Activated naive CD4-positive, alpha-beta T cell treated with anti-CD3 and anti-CD28 coated beads for 36 hours (primary cell): ENCODE measurements at regions not wholly inside any gene's neighbourhood (a gene's known extent, or its start where the extent isn't known, plus 50 kb on each side); places are given as distances from the start of the nearest gene placed in this dataset.
"Not testable (repeated sequence)": the region's sequence is repeated elsewhere in the genome, so short reads cannot be mapped to it uniquely, and the experiment has no call there.

Source experiments
- CTCF ChIA-PET: fragments of 350-600 bp; sonication (Branson Sonifier 250); formaldehyde crosslinking; loops from one replicate; lab custom pipeline; 2021; ENCODE audit warnings: antibody characterized with exemption; lab: Charles Lee
- DNase-seq: peaks from one replicate; pipeline ENCODE4 v3.0.0-alpha.2; 2020
- H3K27ac Mint-ChIP-seq: one replicate; pipeline ENCODE4 v1.8.0; 2021; ENCODE audit warnings: mild to moderate bottlenecking, mixed read lengths
- H3K27me3 Mint-ChIP-seq: one replicate; pipeline ENCODE4 v1.8.0; 2021; ENCODE audit warnings: low read depth, mixed read lengths
- H3K36me3 Mint-ChIP-seq: one replicate; pipeline ENCODE4 v1.8.0; 2021; ENCODE audit warnings: low read depth, mixed read lengths
- H3K4me1 Mint-ChIP-seq: one replicate; pipeline ENCODE4 v1.8.0; 2021; ENCODE audit warnings: low read depth, mixed read lengths
- H3K4me3 Mint-ChIP-seq: one replicate; pipeline ENCODE4 v1.8.0; 2021; ENCODE audit warnings: mild to moderate bottlenecking, moderate library complexity, mixed read lengths
- H3K9me3 Mint-ChIP-seq: one replicate; pipeline ENCODE4 v1.8.0; 2021; ENCODE audit warnings: mixed read lengths
- intact Hi-C: fragments of 100-400 bp; cut with micrococcal nuclease; formaldehyde crosslinking; loops from one replicate; pipeline ENCODE4 v1.15.1; 2023

- Mint-ChIP-seq H3K4me3 (no peak overlapping the region), H3K4me1 (no peaks in the 10 kb centered on the region), H3K9me3 (no peaks in the 10 kb centered on the region), H3K36me3 (no peaks in the 10 kb centered on the region), H3K27me3 (peaks cover 17% of the 10 kb centered on the region), H3K27ac (no peak overlapping the region)
- CTCF ChIA-PET: interaction anchor here (1.0 kb wide), 1 partner anchor 11 kb away, joined by 4 read pairs; no protein-coding TSS in a partner anchor
- intact Hi-C loops: no loop called here
- DNase-seq: no peak
Measured at GRCh38 chr7:113200281-113200680, 81.9 kb upstream of the SMIM30 start.

DNA sequence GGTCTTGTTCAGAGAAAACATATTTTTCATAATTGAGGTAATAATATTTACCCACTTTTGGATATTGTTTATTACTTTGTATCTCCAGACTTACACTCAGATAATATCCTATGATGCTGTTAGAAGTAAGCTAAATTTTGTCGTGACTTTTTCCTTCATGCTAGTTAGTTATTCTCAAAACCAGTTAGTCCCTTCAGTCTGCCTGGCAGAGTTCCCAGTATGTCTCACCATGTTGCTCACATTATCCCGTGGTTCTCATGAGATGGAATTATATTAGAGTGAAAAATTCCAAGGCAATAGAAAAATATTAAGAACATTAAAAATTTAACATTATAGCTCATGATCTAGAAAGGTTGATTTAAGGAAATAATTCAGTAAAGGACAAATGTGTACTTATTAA lies 81.5 kb upstream of the SMIM30 start:
- CTCF ChIA-PET: interaction anchor here (1.0 kb wide), 1 partner anchor 10 kb away, joined by 4 read pairs; no protein-coding TSS in a partner anchor
- Mint-ChIP-seq H3K27ac (no peak overlapping the region), H3K27me3 (peaks cover 15% of the 10 kb centered on the region), H3K9me3 (no peaks in the 10 kb centered on the region), H3K36me3 (no peaks in the 10 kb centered on the region), H3K4me1 (no peaks in the 10 kb centered on the region), H3K4me3 (no peak overlapping the region)
- intact Hi-C loops: no loop called here
- DNase-seq: no peak

DNA sequence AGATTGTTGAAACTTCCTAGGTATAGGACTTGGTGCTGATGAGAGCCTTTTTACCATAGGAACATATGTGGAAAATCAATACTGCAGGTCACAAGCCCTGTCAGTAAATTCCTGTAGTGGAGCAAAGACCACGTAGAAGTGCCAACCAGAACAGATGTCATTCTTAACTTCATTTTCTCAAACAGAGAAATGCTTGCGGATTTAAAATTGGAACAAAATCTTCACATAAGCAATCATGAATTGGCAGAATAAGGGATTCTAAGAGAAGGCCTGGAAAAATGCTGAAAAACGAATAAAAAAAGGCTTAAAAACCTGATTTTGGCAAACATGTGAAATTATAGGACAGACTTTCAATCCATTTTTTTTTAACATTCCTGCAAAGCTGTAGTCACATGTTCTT lies 80.8 kb upstream of the SMIM30 start:
- intact Hi-C loops: no loop called here
- Mint-ChIP-seq H3K27me3 (peaks cover 15% of the 10 kb centered on the region), H3K27ac (no peak overlapping the region), H3K9me3 (no peaks in the 10 kb centered on the region), H3K4me3 (no peak overlapping the region), H3K36me3 (no peaks in the 10 kb centered on the region), H3K4me1 (no peaks in the 10 kb centered on the region)
- CTCF ChIA-PET: interaction anchor here (1.0 kb wide), 1 partner anchor 10 kb away, joined by 4 read pairs; no protein-coding TSS in a partner anchor
- DNase-seq: no peak

DNA sequence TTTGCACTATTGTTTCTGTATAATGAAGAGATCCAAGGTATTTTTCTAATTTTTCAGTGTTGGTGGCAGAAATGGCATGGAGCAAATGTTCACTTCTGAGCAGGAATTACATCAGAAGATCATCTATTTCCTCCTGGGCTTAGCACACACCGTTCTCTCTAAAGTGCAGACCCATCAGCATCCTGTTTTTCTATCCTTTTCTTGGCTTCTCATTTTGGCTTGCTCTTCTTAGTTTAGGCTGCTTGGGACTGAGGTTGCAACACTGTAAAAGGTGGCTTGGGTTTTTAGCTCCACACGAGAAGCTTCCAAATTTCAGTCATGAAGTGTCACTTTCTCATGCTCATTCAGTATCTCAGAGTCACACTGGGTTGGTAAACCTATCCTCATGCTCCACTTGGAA lies 79.9 kb upstream of the SMIM30 start:
- no peak overlapping the region for H3K27ac Mint-ChIP-seq
- H3K36me3 Mint-ChIP-seq: no peaks in the 10 kb centered on the region
- no peaks in the 10 kb centered on the region for H3K4me1 Mint-ChIP-seq
- H3K27me3 Mint-ChIP-seq: peaks cover 15% of the 10 kb centered on the region
- intact Hi-C loops: no loop called here
- H3K4me3 Mint-ChIP-seq: no peak overlapping the region
- CTCF ChIA-PET: no interaction called here
- no peaks in the 10 kb centered on the region for H3K9me3 Mint-ChIP-seq
- DNase-seq: no peak

GRCh38 chr7:113197274-113197673 lies 78.9 kb upstream of the SMIM30 start:
- H3K36me3 Mint-ChIP-seq: no peaks in the 10 kb centered on the region
- CTCF ChIA-PET: no interaction called here
- no peaks in the 10 kb centered on the region for H3K9me3 Mint-ChIP-seq
- peaks cover 10% of the 10 kb centered on the region for H3K27me3 Mint-ChIP-seq
- no peak for DNase-seq
- H3K4me1 Mint-ChIP-seq: no peaks in the 10 kb centered on the region
- no peak overlapping the region for H3K4me3 Mint-ChIP-seq
- no peak overlapping the region for H3K27ac Mint-ChIP-seq
- intact Hi-C loops: no loop called here

- no peak for DNase-seq
- H3K36me3 Mint-ChIP-seq: no peaks in the 10 kb centered on the region
- H3K4me3 Mint-ChIP-seq: no peak overlapping the region
- H3K27me3 Mint-ChIP-seq: peaks cover 10% of the 10 kb centered on the region
- H3K9me3 Mint-ChIP-seq: no peaks in the 10 kb centered on the region
- intact Hi-C loops: no loop called here
- H3K4me1 Mint-ChIP-seq: no peaks in the 10 kb centered on the region
- CTCF ChIA-PET: no interaction called here
- H3K27ac Mint-ChIP-seq: no peak overlapping the region
Measured at GRCh38 chr7:113188396-113188795, 70.0 kb upstream of the SMIM30 start.

- Mint-ChIP-seq H3K27ac (no peak overlapping the region), H3K4me3 (no peak overlapping the region), H3K4me1 (no peaks in the 10 kb centered on the region), H3K9me3 (peaks cover 3% of the 10 kb centered on the region), H3K36me3 (no peaks in the 10 kb centered on the region), H3K27me3 (peaks cover 12% of the 10 kb centered on the region)
- CTCF ChIA-PET: no interaction called here
- DNase-seq: no peak
- intact Hi-C loops: no loop called here
Measured at GRCh38 chr7:113179313-113179712, 61.0 kb upstream of the SMIM30 start.

GRCh38 chr7:113176836-113177235 lies 58.5 kb upstream of the SMIM30 start:
- peaks cover 13% of the 10 kb centered on the region for H3K27me3 Mint-ChIP-seq
- intact Hi-C loops: no loop called here
- H3K4me1 Mint-ChIP-seq: no peaks in the 10 kb centered on the region
- no peak for DNase-seq
- no peak overlapping the region for H3K4me3 Mint-ChIP-seq
- H3K36me3 Mint-ChIP-seq: no peaks in the 10 kb centered on the region
- CTCF ChIA-PET: no interaction called here
- peaks cover 3% of the 10 kb centered on the region for H3K9me3 Mint-ChIP-seq
- H3K27ac Mint-ChIP-seq: no peak overlapping the region

GRCh38 chr7:113176180-113176579 lies 57.8 kb upstream of the SMIM30 start:
- H3K27ac Mint-ChIP-seq, H3K9me3 Mint-ChIP-seq, H3K36me3 Mint-ChIP-seq, CTCF ChIA-PET, DNase-seq, H3K4me1 Mint-ChIP-seq, intact Hi-C loops, H3K4me3 Mint-ChIP-seq: not testable (repeated sequence)
- H3K27me3 Mint-ChIP-seq: peaks cover 13% of the 10 kb centered on the region

GRCh38 chr7:113175525-113176104 lies 57.3 kb upstream of the SMIM30 start:
- H3K27me3 Mint-ChIP-seq: peaks cover 13% of the 10 kb centered on the region
- H3K4me3 Mint-ChIP-seq: no peak overlapping the region

DNA sequence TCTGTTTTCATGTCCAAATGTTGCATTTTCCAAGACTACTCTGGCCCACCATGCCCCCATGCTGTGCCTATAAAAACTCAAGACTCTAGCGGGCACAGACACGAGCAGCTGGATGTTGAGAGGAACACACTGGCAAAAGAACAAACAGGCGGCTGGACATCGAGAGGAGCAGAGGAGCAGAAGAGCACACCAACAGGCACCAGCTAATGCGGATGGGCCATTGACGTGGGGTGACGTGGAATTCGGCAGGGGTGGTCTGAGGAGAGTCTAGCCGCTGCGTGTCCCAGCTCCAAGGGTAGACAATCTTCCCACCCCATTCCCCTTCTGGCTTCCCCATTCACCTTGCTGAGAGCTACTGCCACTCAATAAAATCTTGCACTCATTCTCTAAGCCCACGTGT lies 54.4 kb upstream of the SMIM30 start:
- no peak overlapping the region for H3K4me3 Mint-ChIP-seq

More at GRCh38 chr7:113175525-113176104, 57.3 kb upstream of the SMIM30 start:
- CTCF ChIA-PET: no interaction called here
- no peak overlapping the region for H3K27ac Mint-ChIP-seq
- peaks cover 3% of the 10 kb centered on the region for H3K9me3 Mint-ChIP-seq
- no peak for DNase-seq
- H3K36me3 Mint-ChIP-seq: no peaks in the 10 kb centered on the region
- H3K4me1 Mint-ChIP-seq: no peaks in the 10 kb centered on the region
- intact Hi-C loops: no loop called here

DNA sequence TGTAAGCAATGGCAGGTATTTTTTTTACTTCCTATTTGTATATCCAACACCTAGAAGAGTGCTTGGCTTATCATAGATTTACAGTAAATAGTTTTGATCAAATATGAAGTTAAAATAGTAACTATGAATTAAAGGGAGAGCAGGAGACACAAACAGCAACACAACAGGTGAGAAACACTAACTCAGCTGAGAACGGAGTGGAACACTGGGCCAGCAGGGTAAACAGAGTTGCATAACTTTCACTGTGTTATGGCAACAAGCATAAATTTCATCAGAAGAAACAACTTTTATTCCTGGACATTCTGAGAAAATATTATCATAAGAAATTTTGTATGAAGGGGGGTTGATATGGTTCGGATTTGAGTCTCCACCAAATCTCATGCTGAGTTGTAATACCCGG lies 52.2 kb upstream of the SMIM30 start:
- no peak for DNase-seq
- Mint-ChIP-seq H3K4me1 (no peaks in the 10 kb centered on the region), H3K36me3 (no peaks in the 10 kb centered on the region), H3K9me3 (peaks cover 1% of the 10 kb centered on the region), H3K4me3 (no peak overlapping the region), H3K27me3 (peaks cover 22% of the 10 kb centered on the region), H3K27ac (no peak overlapping the region)
- CTCF ChIA-PET: no interaction called here
- intact Hi-C loops: no loop called here

More for the DNA sequence above, 54.4 kb upstream of the SMIM30 start:
- Mint-ChIP-seq H3K27ac (no peak overlapping the region), H3K9me3 (peaks cover 3% of the 10 kb centered on the region), H3K4me1 (no peaks in the 10 kb centered on the region), H3K27me3 (peaks cover 18% of the 10 kb centered on the region), H3K36me3 (no peaks in the 10 kb centered on the region)
- CTCF ChIA-PET: interaction anchor here (0.7 kb wide), 1 partner anchor 57 kb away, joined by 3 read pairs; no protein-coding TSS in a partner anchor
- intact Hi-C loops: no loop called here
- no peak for DNase-seq
